ENCODE measurements at regions not wholly inside any gene's neighbourhood (a gene's known extent, or its start where the extent isn't known, plus 50 kb on each side); places are given as distances from the start of the nearest gene placed in this dataset.

GRCh38 chr2:14722904-14723570 is 90.5 kb downstream of the LRATD1 start:
- POLR2A ChIA-PET: no interaction called here

GRCh38 chr2:14723684-14724083 is 91.2 kb downstream of the LRATD1 start:
- DNase-seq (ENCODE audit: extremely low spot score): no peak
- TF ChIP-seq CTCF (IDR thresholded peaks at IDR 0.05; ENCODE audit: control extremely low read depth, extremely low read depth, low read depth, missing control alignments): no peak
- POLR2A ChIA-PET: no interaction called here
- CTCF ChIA-PET: interaction anchor here (1.8 kb wide), 1 partner anchor 15 kb away, joined by 4 read pairs; no protein-coding TSS in a partner anchor

More at GRCh38 chr2:14722904-14723570, 90.5 kb downstream of the LRATD1 start:
- no peak for TF ChIP-seq CTCF (IDR thresholded peaks at IDR 0.05; ENCODE audit: control extremely low read depth, extremely low read depth, low read depth, missing control alignments)
- no peak for DNase-seq (ENCODE audit: extremely low spot score)
- CTCF ChIA-PET: no interaction called here

GRCh38 chr2:14735696-14736095 is 103.2 kb downstream of the LRATD1 start:
- no peak for TF ChIP-seq CTCF (IDR thresholded peaks at IDR 0.05; ENCODE audit: control extremely low read depth, extremely low read depth, low read depth, missing control alignments)
- ChIA-PET POLR2A (no interaction called here), CTCF (interaction anchor here (1.5 kb wide), 1 partner anchor 34 kb away, joined by 3 read pairs; no protein-coding TSS in a partner anchor)
- DNase-seq (ENCODE audit: extremely low spot score): no peak

GRCh38 chr2:14737201-14737600 is 104.7 kb downstream of the LRATD1 start:
- POLR2A ChIA-PET: no interaction called here
- TF ChIP-seq CTCF (IDR thresholded peaks at IDR 0.05; ENCODE audit: control extremely low read depth, extremely low read depth, low read depth, missing control alignments): no peak
- DNase-seq (ENCODE audit: extremely low spot score): no peak
- CTCF ChIA-PET: interaction anchor here (1.5 kb wide), 1 partner anchor 32 kb away, joined by 3 read pairs; no protein-coding TSS in a partner anchor

GRCh38 chr2:14743861-14744260 is 111.3 kb downstream of the LRATD1 start:
- no peak for DNase-seq (ENCODE audit: extremely low spot score)
- CTCF ChIA-PET: no interaction called here
- POLR2A ChIA-PET: no interaction called here
- TF ChIP-seq CTCF (IDR thresholded peaks at IDR 0.05; ENCODE audit: control extremely low read depth, extremely low read depth, low read depth, missing control alignments): no peak

GRCh38 chr2:14745288-14746076 is 113.0 kb downstream of the LRATD1 start:
- no peak for TF ChIP-seq CTCF (IDR thresholded peaks at IDR 0.05; ENCODE audit: control extremely low read depth, extremely low read depth, low read depth, missing control alignments)
- ChIA-PET CTCF (interaction anchor here (1.1 kb wide), 1 partner anchor 23 kb away, joined by 4 read pairs; no protein-coding TSS in a partner anchor), POLR2A (no interaction called here)
- no peak for DNase-seq (ENCODE audit: extremely low spot score)
